ENCODE measurements at regions not wholly inside any gene's neighbourhood (a gene's known extent, or its start where the extent isn't known, plus 50 kb on each side); places are given as distances from the start of the nearest gene placed in this dataset.

DNA sequence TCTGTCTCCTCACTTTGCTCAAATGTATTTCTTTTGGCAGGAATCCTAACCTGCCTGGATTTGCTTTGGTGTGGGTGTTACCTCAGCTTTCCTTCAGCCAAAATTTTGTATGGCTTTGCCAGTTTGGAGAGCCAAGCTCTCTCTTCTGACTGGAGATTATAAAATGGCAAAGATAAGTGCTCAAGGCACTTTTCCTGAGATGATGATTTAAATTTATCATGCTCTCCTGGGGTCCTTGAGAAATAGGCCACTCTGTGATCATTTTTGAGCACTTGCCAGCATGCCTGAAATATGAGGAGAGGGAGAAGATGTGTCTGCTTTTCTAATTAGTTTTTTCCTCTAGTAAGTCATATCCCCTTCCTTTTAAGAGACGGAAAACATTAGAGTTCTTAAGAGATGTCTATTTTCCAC is 683.0 kb downstream of the SLC4A3 start:
- no peak for TF ChIP-seq POLR2A (IDR thresholded peaks at IDR 0.05)
- TF ChIP-seq, protein P1, sequence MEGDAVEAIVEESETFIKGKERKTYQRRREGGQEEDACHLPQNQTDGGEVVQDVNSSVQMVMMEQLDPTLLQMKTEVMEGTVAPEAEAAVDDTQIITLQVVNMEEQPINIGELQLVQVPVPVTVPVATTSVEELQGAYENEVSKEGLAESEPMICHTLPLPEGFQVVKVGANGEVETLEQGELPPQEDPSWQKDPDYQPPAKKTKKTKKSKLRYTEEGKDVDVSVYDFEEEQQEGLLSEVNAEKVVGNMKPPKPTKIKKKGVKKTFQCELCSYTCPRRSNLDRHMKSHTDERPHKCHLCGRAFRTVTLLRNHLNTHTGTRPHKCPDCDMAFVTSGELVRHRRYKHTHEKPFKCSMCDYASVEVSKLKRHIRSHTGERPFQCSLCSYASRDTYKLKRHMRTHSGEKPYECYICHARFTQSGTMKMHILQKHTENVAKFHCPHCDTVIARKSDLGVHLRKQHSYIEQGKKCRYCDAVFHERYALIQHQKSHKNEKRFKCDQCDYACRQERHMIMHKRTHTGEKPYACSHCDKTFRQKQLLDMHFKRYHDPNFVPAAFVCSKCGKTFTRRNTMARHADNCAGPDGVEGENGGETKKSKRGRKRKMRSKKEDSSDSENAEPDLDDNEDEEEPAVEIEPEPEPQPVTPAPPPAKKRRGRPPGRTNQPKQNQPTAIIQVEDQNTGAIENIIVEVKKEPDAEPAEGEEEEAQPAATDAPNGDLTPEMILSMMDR (IDR thresholded peaks at IDR 0.05) = no peak

Measured in body of pancreas (tissue), 4 donors.